B cell (primary cell): ENCODE measurements at regions not wholly inside any gene's neighbourhood (a gene's known extent, or its start where the extent isn't known, plus 50 kb on each side); places are given as distances from the start of the nearest gene placed in this dataset.

Experiments
- CTCF ChIP-seq: fragments of 200-600 bp; IDR thresholded peaks from one replicate; pipeline ENCODE4 v1.8.0; 2022; ENCODE audit warnings: antibody characterized with exemption, mild to moderate bottlenecking
- EZH2 ChIP-seq: IDR thresholded peaks from 2 replicates; pipeline ENCODE4 v1.6.1; 2012; ENCODE audit warnings: borderline replicate concordance, low read depth, mild to moderate bottlenecking, moderate library complexity, low read length; ENCODE audit not compliant: insufficient read depth, poor library complexity, severe bottlenecking

GRCh38 chr1:178030467-178030866 is 60.6 kb upstream of the SEC16B start:
- TF ChIP-seq CTCF, result no peak
- no peak for TF ChIP-seq EZH2
